SK-N-SH (cell line): ENCODE measurements at regions not wholly inside any gene's neighbourhood (a gene's known extent, or its start where the extent isn't known, plus 50 kb on each side); places are given as distances from the start of the nearest gene placed in this dataset.

Experiments used
- CTCF ChIA-PET: fragments of 300-600, 350-600 bp; formaldehyde crosslinking; extraction: SDS; loops from one replicate; lab custom pipeline; 2021; lab: Yijun Ruan, JAX
- POLR2A ChIA-PET: fragments of 350-600 bp; sonication (Branson Sonifier 250); formaldehyde crosslinking; extraction: SDS; loops from one replicate; lab custom pipeline; 2020; ENCODE audit warnings: antibody characterized with exemption, inconsistent platforms; lab: Yijun Ruan, JAX
- DNase-seq: peaks from one replicate; pipeline ENCODE4 v3.0.0; 2012
- H2AFZ ChIP-seq: fragments of 200-600 bp; sonication (generic); 2 replicates; pipeline ENCODE4 v1.8.1; 2016; ENCODE audit warnings: antibody characterized with exemption, mild to moderate bottlenecking, low read depth
- H3F3A ChIP-seq: fragments of 200-600 bp; sonication (generic); replicated peaks from 2 replicates; pipeline ENCODE3; 2016; ENCODE audit warnings: antibody characterized with exemption, mild to moderate bottlenecking; ENCODE audit not compliant: insufficient read depth
- H3K27ac ChIP-seq, 2 experiments: fragments of 200-500 bp in 1 of 2; fragments of 200-600 bp in 1 of 2; sonication (Bioruptor generic) in 1 of 2; sonication (generic), shearing (Covaris generic) in 1 of 2; 2 replicates each; pipeline versions ENCODE4 v1.5.1 to v1.6.1; 2014 to 2016; ENCODE audit warnings: low read depth in 2 of 2, inconsistent platforms in 1 of 2, low read length in 1 of 2, mild to moderate bottlenecking in 1 of 2, mixed read lengths in 1 of 2
- H3K27me3 ChIP-seq: fragments of 200-600 bp; sonication (generic), shearing (Covaris generic); 2 replicates; pipeline ENCODE4 v1.6.1; 2016; ENCODE audit warnings: mixed run types; ENCODE audit not compliant: insufficient read depth
- H3K36me3 ChIP-seq, 2 experiments: fragments of 200-500 bp in 1 of 2; fragments of 200-600 bp in 1 of 2; sonication (Bioruptor generic) in 1 of 2; sonication (generic) in 1 of 2; replicated peaks in 1 of 2; 2 replicates each; pipeline versions ENCODE3 to v1.5.1; 2014 to 2016; ENCODE audit warnings: low read length in 1 of 2, mild to moderate bottlenecking in 1 of 2; ENCODE audit not compliant: insufficient read depth in 2 of 2, control insufficient read depth in 1 of 2
- H3K4me1 ChIP-seq, 2 experiments: fragments of 200-500 bp in 1 of 2; fragments of 200-600 bp in 1 of 2; sonication (Bioruptor generic) in 1 of 2; sonication (generic), shearing (Covaris generic) in 1 of 2; 2 replicates each; pipeline versions ENCODE4 v1.5.1 to v1.6.1; 2014 to 2016; ENCODE audit warnings: low read depth in 1 of 2, low read length in 1 of 2, mixed run types in 1 of 2; ENCODE audit not compliant: insufficient read depth in 2 of 2, control insufficient read depth in 1 of 2
- H3K4me2 ChIP-seq: fragments of 200-600 bp; sonication (generic), shearing (Covaris generic); 2 replicates; pipeline ENCODE4 v1.6.1; 2017; ENCODE audit warnings: mixed run types
- H3K4me3 ChIP-seq, 2 experiments: fragments of 200-500 bp in 1 of 2; fragments of 200-600 bp in 1 of 2; sonication (Bioruptor generic) in 1 of 2; sonication (generic), shearing (Covaris generic) in 1 of 2; 2 replicates each; pipeline versions ENCODE4 v1.5.1 to v1.8.1; 2014 to 2016; ENCODE audit warnings: low read depth in 2 of 2, inconsistent platforms in 1 of 2, low read length in 1 of 2, mild to moderate bottlenecking in 1 of 2, mixed read lengths in 1 of 2, moderate library complexity in 1 of 2
- H3K79me2 ChIP-seq: fragments of 200-600 bp; sonication (generic); 2 replicates; pipeline ENCODE4 v1.8.1; 2017; ENCODE audit warnings: mild to moderate bottlenecking; ENCODE audit not compliant: insufficient read depth
- H3K9ac ChIP-seq: fragments of 200-600 bp; sonication (generic); 2 replicates; pipeline ENCODE4 v1.6.1; 2017; ENCODE audit warnings: mixed run types
- H3K9me2 ChIP-seq: fragments of 200-600 bp; sonication (generic); 2 replicates; pipeline ENCODE4 v1.6.1; 2017; ENCODE audit warnings: mixed run types
- H3K9me3 ChIP-seq: fragments of 200-600 bp; sonication (generic); 2 replicates; pipeline ENCODE4 v1.6.1; 2017; ENCODE audit warnings: mixed run types, mild to moderate bottlenecking, moderate library complexity
- H4K20me1 ChIP-seq: fragments of 200-600 bp; sonication (generic); 2 replicates; pipeline ENCODE4 v1.6.1; 2017; ENCODE audit warnings: mild to moderate bottlenecking, mixed run types; ENCODE audit not compliant: insufficient read depth
- EP300 ChIP-seq, 2 experiments: IDR thresholded peaks; 2 replicates each; pipeline versions ENCODE4 v1.4.0 to v1.6.1; 2012; ENCODE audit warnings: borderline replicate concordance in 1 of 2, low read depth in 1 of 2, low read length in 1 of 2
- FOXJ3 ChIP-seq: sonication (generic); formaldehyde crosslinking; IDR thresholded peaks from 2 replicates; pipeline ENCODE4 v1.5.1; 2020; ENCODE audit warnings: mild to moderate bottlenecking, missing genetic modification reagents
- GATA2 ChIP-seq: sonication (generic); formaldehyde crosslinking; IDR thresholded peaks from 2 replicates; pipeline ENCODE4 v1.5.0; 2020; ENCODE audit warnings: mild to moderate bottlenecking, missing genetic modification reagents
- JUND ChIP-seq: IDR thresholded peaks from 2 replicates; pipeline ENCODE4 v1.4.0; 2012
- RAD21 ChIP-seq: IDR thresholded peaks from 2 replicates; pipeline ENCODE4 v1.6.1; 2012; ENCODE audit warnings: mild to moderate bottlenecking, low read length
- RXRA ChIP-seq: IDR thresholded peaks from 2 replicates; pipeline ENCODE4 v1.4.0; 2012; ENCODE audit warnings: low read depth, mild to moderate bottlenecking, borderline replicate concordance
- TEAD4 ChIP-seq: IDR thresholded peaks from 2 replicates; pipeline ENCODE4 v1.4.0; 2012; ENCODE audit warnings: mild to moderate bottlenecking, borderline replicate concordance; ENCODE audit not compliant: insufficient read depth
- WGBS: methylation state at CpG from one replicate; pipeline ENCODE4 v1.1.6; 2017; ENCODE audit warnings: low lambda C conversion rate; 5-methylcytosine and 5-hydroxymethylcytosine counted together
- TF ChIP-seq, protein P1 (sequence below): IDR thresholded peaks from 2 replicates; pipeline ENCODE4; 2012
- TF ChIP-seq, protein P2 (sequence below): IDR thresholded peaks from 2 replicates; pipeline ENCODE4 v1.4.0; 2012; ENCODE audit warnings: low read depth
- TF ChIP-seq, protein P3 (sequence below): IDR thresholded peaks from 2 replicates; pipeline ENCODE4 v1.6.1; 2012; ENCODE audit warnings: mild to moderate bottlenecking, low read depth, low read length, moderate library complexity

DNA sequence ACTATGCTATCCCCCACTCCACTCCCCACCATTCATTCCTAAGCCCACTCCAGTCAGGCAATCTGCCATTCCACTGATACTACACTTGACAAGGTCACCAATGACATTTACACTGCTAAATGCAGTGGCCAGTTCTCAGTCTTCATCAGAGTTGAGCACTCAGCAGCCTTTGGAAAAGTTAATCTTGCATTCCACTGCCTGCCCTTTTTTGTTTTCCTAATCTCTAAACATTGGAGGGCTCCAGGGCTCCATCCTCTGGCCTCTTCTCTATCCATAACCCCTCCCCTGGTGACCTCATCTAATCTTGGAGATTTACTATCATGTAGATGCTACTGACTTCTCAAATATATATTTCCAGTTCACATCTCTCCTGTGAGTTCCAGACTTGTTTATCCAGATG is 70.9 kb upstream of the S1PR1 start:
- no peaks in the 10 kb centered on the region for H3K4me1 ChIP-seq
- no peak for DNase-seq
- POLR2A ChIA-PET: no interaction called here
- H3F3A ChIP-seq: no peaks in the 10 kb centered on the region
- no peaks in the 10 kb centered on the region for H3K27me3 ChIP-seq
- no peak overlapping the region for H3K27ac ChIP-seq
- TF ChIP-seq JUND: no peak
- H3K9me2 ChIP-seq: no peaks in the 10 kb centered on the region
- no peak overlapping the region for H3K9ac ChIP-seq
- H3K79me2 ChIP-seq: no peaks in the 10 kb centered on the region
- H3K4me2 ChIP-seq: no peak overlapping the region
- no peaks in the 10 kb centered on the region for H3K36me3 ChIP-seq
- CTCF ChIA-PET: interaction anchor here (1.0 to 1.2 kb wide), 2 partner anchors 10 to 73 kb away, joined by 3 read pairs; no protein-coding TSS in a partner anchor
- H3K9me3 ChIP-seq: no peaks in the 10 kb centered on the region
- H3K4me3 ChIP-seq: no peak overlapping the region
- no peaks in the 10 kb centered on the region for H4K20me1 ChIP-seq
- no peak overlapping the region for H2AFZ ChIP-seq

DNA sequence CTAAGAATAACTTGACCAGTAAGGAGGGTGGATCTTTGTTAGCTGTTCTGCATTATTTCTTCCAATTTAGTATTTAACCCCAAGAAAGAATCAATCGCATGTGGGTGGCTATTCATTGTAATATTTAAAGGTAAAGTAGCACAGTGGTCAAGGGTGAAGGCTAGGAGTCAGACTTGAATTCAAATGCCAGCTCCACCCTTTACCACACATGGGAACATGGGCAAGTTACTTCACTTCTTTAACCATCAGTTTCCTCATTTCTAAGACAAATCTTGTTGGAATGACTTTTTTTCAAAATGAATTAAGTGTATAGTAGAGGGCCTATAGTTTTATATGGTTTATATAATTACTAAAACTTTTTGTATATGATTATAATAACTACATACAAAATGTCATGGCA is 71.3 kb upstream of the S1PR1 start:
- Histone ChIP-seq H3K4me3 (no peak overlapping the region), H3K27me3 (no peaks in the 10 kb centered on the region), H3F3A (no peaks in the 10 kb centered on the region), H3K4me2 (no peak overlapping the region), H4K20me1 (no peaks in the 10 kb centered on the region), H3K4me1 (no peaks in the 10 kb centered on the region), H3K27ac (no peak overlapping the region), H3K9ac (no peak overlapping the region), H3K9me2 (no peaks in the 10 kb centered on the region), H3K36me3 (no peaks in the 10 kb centered on the region), H3K79me2 (no peaks in the 10 kb centered on the region), H2AFZ (no peak overlapping the region), H3K9me3 (no peaks in the 10 kb centered on the region)
- ChIA-PET POLR2A (no interaction called here), CTCF (no interaction called here)
- no peak for DNase-seq
- WGBS: 86% methylated on average over 1 of the region's 1 CpG
- TF ChIP-seq GATA2 (CRISPR knock-in tag) (no peak), FOXJ3 (CRISPR knock-in tag) (no peak)

DNA sequence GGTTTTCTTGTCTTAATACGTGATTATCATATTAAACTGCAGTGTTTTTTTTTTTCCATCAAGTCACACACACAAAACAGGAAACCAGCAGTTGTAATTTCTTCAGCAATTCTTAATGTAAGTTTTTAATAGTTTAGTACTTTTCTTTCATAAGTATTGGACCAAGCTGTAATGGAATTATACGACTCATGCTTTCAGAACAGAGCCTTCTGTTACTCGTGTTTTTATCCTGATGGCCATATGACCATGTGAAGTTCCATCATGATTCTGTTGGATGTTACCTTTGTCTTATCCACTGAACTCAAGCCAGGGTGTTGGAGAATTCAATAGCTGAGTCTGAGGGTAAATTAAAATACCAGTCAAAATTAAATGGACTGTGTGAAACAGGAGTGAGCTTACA is 72.0 kb upstream of the S1PR1 start:
- H2AFZ ChIP-seq: no peak overlapping the region
- H3F3A ChIP-seq: no peaks in the 10 kb centered on the region
- POLR2A ChIA-PET: no interaction called here
- CTCF ChIA-PET: no interaction called here
- H3K9me2 ChIP-seq: no peaks in the 10 kb centered on the region
- H3K9me3 ChIP-seq: no peaks in the 10 kb centered on the region
- H3K4me1 ChIP-seq: no peaks in the 10 kb centered on the region
- no peak for DNase-seq
- H3K4me3 ChIP-seq: no peak overlapping the region
- no peak overlapping the region for H3K27ac ChIP-seq
- TF ChIP-seq, protein P1, sequence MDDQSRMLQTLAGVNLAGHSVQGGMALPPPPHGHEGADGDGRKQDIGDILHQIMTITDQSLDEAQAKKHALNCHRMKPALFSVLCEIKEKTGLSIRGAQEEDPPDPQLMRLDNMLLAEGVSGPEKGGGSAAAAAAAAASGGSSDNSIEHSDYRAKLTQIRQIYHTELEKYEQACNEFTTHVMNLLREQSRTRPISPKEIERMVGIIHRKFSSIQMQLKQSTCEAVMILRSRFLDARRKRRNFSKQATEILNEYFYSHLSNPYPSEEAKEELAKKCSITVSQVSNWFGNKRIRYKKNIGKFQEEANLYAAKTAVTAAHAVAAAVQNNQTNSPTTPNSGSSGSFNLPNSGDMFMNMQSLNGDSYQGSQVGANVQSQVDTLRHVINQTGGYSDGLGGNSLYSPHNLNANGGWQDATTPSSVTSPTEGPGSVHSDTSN: no peak
- TF ChIP-seq RAD21 (no peak), RXRA (no peak), EP300 (IDR thresholded peaks at IDR 0.05; ENCODE audit: borderline replicate concordance in 1 of 2, low read depth in 1 of 2, low read length in 1 of 2) (no peak), TEAD4 (no peak)
- TF ChIP-seq, protein P2, sequence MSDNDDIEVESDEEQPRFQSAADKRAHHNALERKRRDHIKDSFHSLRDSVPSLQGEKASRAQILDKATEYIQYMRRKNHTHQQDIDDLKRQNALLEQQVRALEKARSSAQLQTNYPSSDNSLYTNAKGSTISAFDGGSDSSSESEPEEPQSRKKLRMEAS: no peak
- TF ChIP-seq, protein P3, sequence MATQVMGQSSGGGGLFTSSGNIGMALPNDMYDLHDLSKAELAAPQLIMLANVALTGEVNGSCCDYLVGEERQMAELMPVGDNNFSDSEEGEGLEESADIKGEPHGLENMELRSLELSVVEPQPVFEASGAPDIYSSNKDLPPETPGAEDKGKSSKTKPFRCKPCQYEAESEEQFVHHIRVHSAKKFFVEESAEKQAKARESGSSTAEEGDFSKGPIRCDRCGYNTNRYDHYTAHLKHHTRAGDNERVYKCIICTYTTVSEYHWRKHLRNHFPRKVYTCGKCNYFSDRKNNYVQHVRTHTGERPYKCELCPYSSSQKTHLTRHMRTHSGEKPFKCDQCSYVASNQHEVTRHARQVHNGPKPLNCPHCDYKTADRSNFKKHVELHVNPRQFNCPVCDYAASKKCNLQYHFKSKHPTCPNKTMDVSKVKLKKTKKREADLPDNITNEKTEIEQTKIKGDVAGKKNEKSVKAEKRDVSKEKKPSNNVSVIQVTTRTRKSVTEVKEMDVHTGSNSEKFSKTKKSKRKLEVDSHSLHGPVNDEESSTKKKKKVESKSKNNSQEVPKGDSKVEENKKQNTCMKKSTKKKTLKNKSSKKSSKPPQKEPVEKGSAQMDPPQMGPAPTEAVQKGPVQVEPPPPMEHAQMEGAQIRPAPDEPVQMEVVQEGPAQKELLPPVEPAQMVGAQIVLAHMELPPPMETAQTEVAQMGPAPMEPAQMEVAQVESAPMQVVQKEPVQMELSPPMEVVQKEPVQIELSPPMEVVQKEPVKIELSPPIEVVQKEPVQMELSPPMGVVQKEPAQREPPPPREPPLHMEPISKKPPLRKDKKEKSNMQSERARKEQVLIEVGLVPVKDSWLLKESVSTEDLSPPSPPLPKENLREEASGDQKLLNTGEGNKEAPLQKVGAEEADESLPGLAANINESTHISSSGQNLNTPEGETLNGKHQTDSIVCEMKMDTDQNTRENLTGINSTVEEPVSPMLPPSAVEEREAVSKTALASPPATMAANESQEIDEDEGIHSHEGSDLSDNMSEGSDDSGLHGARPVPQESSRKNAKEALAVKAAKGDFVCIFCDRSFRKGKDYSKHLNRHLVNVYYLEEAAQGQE: no peak
- TF ChIP-seq, all 33 proteins: peak for 0
- Histone ChIP-seq H4K20me1 (no peaks in the 10 kb centered on the region), H3K4me2 (no peak overlapping the region), H3K36me3 (no peaks in the 10 kb centered on the region), H3K27me3 (no peaks in the 10 kb centered on the region), H3K9ac (no peak overlapping the region), H3K79me2 (no peaks in the 10 kb centered on the region)
- 72% methylated on average over 3 of the region's 3 CpGs for WGBS
